ENCODE measurements at regions not wholly inside any gene's neighbourhood (a gene's known extent, or its start where the extent isn't known, plus 50 kb on each side); places are given as distances from the start of the nearest gene placed in this dataset.

DNA sequence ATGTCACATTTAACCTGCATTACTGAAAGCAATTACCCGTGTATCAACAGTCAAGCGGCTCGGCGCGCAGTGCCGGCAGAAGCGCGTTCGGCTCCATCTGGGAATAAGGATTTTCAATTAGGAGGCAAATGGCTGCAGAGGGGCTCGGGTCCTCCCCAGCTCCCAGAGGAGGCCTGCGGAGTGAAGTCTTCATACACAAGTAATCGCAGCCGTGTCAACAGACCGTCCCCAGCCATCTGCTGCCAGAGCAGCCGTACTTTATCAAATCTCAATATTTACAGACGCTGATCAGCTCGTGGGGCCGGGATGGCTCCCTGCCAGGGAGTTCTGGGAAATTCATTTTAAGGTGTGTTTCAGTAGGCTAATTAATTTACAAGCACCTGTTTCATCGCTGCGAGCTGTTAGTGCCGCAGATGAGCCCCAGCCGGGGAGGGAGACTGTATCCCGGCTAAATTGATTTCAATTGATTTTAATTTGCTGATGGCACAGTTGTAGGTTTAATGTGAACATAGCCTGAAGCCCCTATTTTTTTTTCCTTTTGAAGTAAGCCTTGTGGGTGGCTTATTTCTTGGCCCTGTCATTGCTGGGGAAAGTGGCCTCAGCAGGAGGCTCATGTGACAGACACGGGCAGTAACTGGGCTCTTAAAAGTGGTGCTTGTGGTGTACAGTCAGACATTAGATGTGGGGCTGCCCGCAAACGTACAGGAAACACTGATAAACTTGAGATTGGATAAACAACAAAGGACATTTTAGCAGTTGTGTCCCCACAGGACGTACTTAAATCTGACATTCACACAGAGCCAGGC lies 252.7 kb downstream of the TEX29 start:
- no peak for TF ChIP-seq POLR2A (IDR thresholded peaks at IDR 0.05)
- TF ChIP-seq, protein P1, sequence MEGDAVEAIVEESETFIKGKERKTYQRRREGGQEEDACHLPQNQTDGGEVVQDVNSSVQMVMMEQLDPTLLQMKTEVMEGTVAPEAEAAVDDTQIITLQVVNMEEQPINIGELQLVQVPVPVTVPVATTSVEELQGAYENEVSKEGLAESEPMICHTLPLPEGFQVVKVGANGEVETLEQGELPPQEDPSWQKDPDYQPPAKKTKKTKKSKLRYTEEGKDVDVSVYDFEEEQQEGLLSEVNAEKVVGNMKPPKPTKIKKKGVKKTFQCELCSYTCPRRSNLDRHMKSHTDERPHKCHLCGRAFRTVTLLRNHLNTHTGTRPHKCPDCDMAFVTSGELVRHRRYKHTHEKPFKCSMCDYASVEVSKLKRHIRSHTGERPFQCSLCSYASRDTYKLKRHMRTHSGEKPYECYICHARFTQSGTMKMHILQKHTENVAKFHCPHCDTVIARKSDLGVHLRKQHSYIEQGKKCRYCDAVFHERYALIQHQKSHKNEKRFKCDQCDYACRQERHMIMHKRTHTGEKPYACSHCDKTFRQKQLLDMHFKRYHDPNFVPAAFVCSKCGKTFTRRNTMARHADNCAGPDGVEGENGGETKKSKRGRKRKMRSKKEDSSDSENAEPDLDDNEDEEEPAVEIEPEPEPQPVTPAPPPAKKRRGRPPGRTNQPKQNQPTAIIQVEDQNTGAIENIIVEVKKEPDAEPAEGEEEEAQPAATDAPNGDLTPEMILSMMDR (IDR thresholded peaks at IDR 0.05): no peak
